OCI-LY1 (cell line): ENCODE measurements at regions not wholly inside any gene's neighbourhood (a gene's known extent, or its start where the extent isn't known, plus 50 kb on each side); places are given as distances from the start of the nearest gene placed in this dataset.

Source experiments
- H2AFZ ChIP-seq: fragments of 200-600 bp; sonication (generic), shearing (Covaris generic); 2 replicates; pipeline ENCODE4 v1.6.0; 2014; ENCODE audit warnings: antibody characterized with exemption, mild to moderate bottlenecking, low read length
- H3F3A ChIP-seq: fragments of 200-600 bp; sonication (generic), shearing (Covaris generic); 2 replicates; pipeline ENCODE4 v1.6.0; 2014; ENCODE audit warnings: mild to moderate bottlenecking, antibody characterized with exemption, low read length, moderate library complexity; ENCODE audit not compliant: insufficient read depth
- H3K27ac ChIP-seq: fragments of 200-600 bp; sonication (generic); 2 replicates; pipeline ENCODE4 v1.5.1; 2014; ENCODE audit warnings: low read length, mixed run types, mild to moderate bottlenecking, low read depth; ENCODE audit not compliant: poor library complexity, severe bottlenecking
- H3K27me3 ChIP-seq: fragments of 200-600 bp; sonication (generic); 2 replicates; pipeline ENCODE4 v1.6.0; 2014; ENCODE audit warnings: antibody characterized with exemption, mild to moderate bottlenecking, low read length, moderate library complexity; ENCODE audit not compliant: insufficient read depth
- H3K36me3 ChIP-seq: fragments of 200-600 bp; sonication (generic); 2 replicates; pipeline ENCODE4 v1.6.1; 2014; ENCODE audit warnings: mild to moderate bottlenecking, antibody characterized with exemption, low read length, moderate library complexity, mixed read lengths; ENCODE audit not compliant: insufficient read depth
- H3K4me1 ChIP-seq: fragments of 200-600 bp; sonication (generic); 2 replicates; pipeline ENCODE4 v1.5.1; 2014; ENCODE audit warnings: mild to moderate bottlenecking, low read length, moderate library complexity; ENCODE audit not compliant: insufficient read depth, severe bottlenecking
- H3K4me2 ChIP-seq: fragments of 200-600 bp; sonication (generic), shearing (Covaris generic); 2 replicates; pipeline ENCODE4 v1.6.1; 2014; ENCODE audit warnings: low read length
- H3K4me3 ChIP-seq: fragments of 200-600 bp; sonication (generic); 2 replicates; pipeline ENCODE4 v1.5.1; 2014; ENCODE audit warnings: low read length, low read depth, mild to moderate bottlenecking, mixed read lengths; ENCODE audit not compliant: poor library complexity, severe bottlenecking
- H3K79me2 ChIP-seq: fragments of 200-600 bp; shearing (Covaris generic); 2 replicates; pipeline ENCODE4 v1.6.1; 2016; ENCODE audit warnings: mixed run types, low read length, mixed read lengths; ENCODE audit not compliant: insufficient read depth
- H3K9ac ChIP-seq: fragments of 200-600 bp; sonication (generic), shearing (Covaris generic); 2 replicates; pipeline ENCODE4 v1.6.1; 2014; ENCODE audit warnings: mild to moderate bottlenecking, low read length, mixed read lengths
- H3K9me2 ChIP-seq: fragments of 200-600 bp; sonication (generic), shearing (Covaris generic); 2 replicates; pipeline ENCODE4 v1.6.1; 2014; ENCODE audit warnings: low read depth, mild to moderate bottlenecking, low read length, mixed read lengths
- H3K9me3 ChIP-seq: fragments of 200-600 bp; shearing (Covaris generic); 2 replicates; pipeline ENCODE4 v1.6.1; 2014; ENCODE audit warnings: low read length, mixed read lengths
- H4K20me1 ChIP-seq: fragments of 200-600 bp; sonication (generic), shearing (Covaris generic); 2 replicates; pipeline ENCODE4 v1.6.0; 2016; ENCODE audit warnings: mild to moderate bottlenecking, low read length; ENCODE audit not compliant: insufficient read depth
- CTCF ChIP-seq: fragments of 200-600 bp; sonication (generic), shearing (Covaris generic); IDR thresholded peaks from 2 replicates; pipeline ENCODE4 v1.5.1; 2017; ENCODE audit warnings: mild to moderate bottlenecking, antibody characterized with exemption, low read length, moderate library complexity, mixed read lengths
- EZH2 ChIP-seq: fragments of 200-600 bp; sonication (generic), shearing (Covaris generic); IDR thresholded peaks from 2 replicates; pipeline ENCODE4 v1.8.0; 2017; ENCODE audit warnings: borderline replicate concordance, mixed run types, mild to moderate bottlenecking, antibody characterized with exemption, low read length, moderate library complexity, mixed read lengths

DNA sequence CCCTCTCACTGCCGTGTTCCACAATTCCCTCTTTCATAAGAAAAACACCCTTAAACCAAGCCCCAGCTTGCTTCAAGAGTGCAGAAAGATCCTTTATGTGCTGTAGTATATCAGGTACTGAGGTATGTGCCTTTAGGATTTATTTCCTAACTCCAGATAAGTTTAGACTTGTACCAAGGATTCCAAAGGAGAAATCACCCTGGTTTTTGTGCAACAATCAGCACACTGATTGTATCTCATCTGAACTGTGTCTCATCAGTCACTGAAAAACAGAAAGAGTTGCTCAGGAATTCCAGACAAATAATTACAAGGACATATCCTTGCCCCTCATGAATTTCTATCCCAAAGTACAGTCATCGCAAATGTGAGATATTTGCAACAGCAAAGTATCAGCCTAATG lies 77.2 kb upstream of the PTPRZ1 start:
- H3K9ac ChIP-seq = no peak overlapping the region
- no peak overlapping the region for H3K4me2 ChIP-seq
- no peaks in the 10 kb centered on the region for H3K79me2 ChIP-seq
- no peak overlapping the region for H3K4me3 ChIP-seq
- no peaks in the 10 kb centered on the region for H3K4me1 ChIP-seq
- H3K36me3 ChIP-seq = no peaks in the 10 kb centered on the region
- no peak overlapping the region for H3K27ac ChIP-seq
- H3K9me2 ChIP-seq = no peaks in the 10 kb centered on the region
- no peaks in the 10 kb centered on the region for H3K27me3 ChIP-seq
- no peak overlapping the region for H2AFZ ChIP-seq
- no peaks in the 10 kb centered on the region for H3K9me3 ChIP-seq
- TF ChIP-seq EZH2 (no peak), CTCF (no peak)
- no peaks in the 10 kb centered on the region for H4K20me1 ChIP-seq
- no peaks in the 10 kb centered on the region for H3F3A ChIP-seq

- no peaks in the 10 kb centered on the region for H3K4me1 ChIP-seq
- no peaks in the 10 kb centered on the region for H3K9me3 ChIP-seq
- no peak overlapping the region for H3K4me3 ChIP-seq
- H2AFZ ChIP-seq = no peak overlapping the region
- TF ChIP-seq EZH2 (no peak), CTCF (no peak)
- H3K36me3 ChIP-seq = no peaks in the 10 kb centered on the region
- H3K27ac ChIP-seq = no peak overlapping the region
- H4K20me1 ChIP-seq = no peaks in the 10 kb centered on the region
- H3K27me3 ChIP-seq = no peaks in the 10 kb centered on the region
- H3F3A ChIP-seq = no peaks in the 10 kb centered on the region
- no peak overlapping the region for H3K9ac ChIP-seq
- H3K4me2 ChIP-seq = no peak overlapping the region
- H3K9me2 ChIP-seq = no peaks in the 10 kb centered on the region
- no peaks in the 10 kb centered on the region for H3K79me2 ChIP-seq
These were observed 79.2 kb upstream of the PTPRZ1 start for GRCh38 chr7:121793716-121794115.

GRCh38 chr7:121777672-121778071 lies 95.3 kb upstream of the PTPRZ1 start:
- no peak overlapping the region for H3K9ac ChIP-seq
- no peaks in the 10 kb centered on the region for H3F3A ChIP-seq
- H3K79me2 ChIP-seq = no peaks in the 10 kb centered on the region
- H3K27ac ChIP-seq = no peak overlapping the region
- H2AFZ ChIP-seq = no peak overlapping the region
- H3K27me3 ChIP-seq = no peaks in the 10 kb centered on the region
- H3K4me3 ChIP-seq = no peak overlapping the region
- TF ChIP-seq CTCF = no peak
- TF ChIP-seq EZH2 = no peak
- H3K9me3 ChIP-seq = no peaks in the 10 kb centered on the region
- no peak overlapping the region for H3K4me2 ChIP-seq
- no peaks in the 10 kb centered on the region for H4K20me1 ChIP-seq
- no peaks in the 10 kb centered on the region for H3K9me2 ChIP-seq
- H3K4me1 ChIP-seq = no peaks in the 10 kb centered on the region
- H3K36me3 ChIP-seq = no peaks in the 10 kb centered on the region
